ENCODE measurements at regions not wholly inside any gene's neighbourhood (a gene's known extent, or its start where the extent isn't known, plus 50 kb on each side); places are given as distances from the start of the nearest gene placed in this dataset.

DNA sequence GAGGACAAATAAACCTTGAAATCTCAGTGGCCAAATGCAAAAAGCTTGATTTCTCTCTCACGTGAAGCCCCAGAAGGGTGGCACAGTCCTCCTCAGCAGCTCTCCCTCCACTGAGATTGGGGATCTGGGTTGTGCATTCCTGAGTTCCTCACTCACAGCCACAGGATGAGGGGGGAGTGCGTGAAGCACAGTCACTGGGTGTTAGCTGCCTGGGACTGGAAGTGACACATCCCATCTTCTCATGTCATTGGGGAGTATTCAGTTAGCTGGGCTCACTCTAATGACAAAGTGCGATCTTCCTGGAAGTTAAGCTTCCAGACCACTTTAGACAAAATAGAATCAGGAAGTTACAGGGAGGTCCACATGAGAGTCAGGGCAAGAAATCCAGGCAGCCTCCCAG, 192.2 kb upstream of the LRFN2 start:
- Histone ChIP-seq H3K36me3 (ENCODE audit: low read depth) (no peaks in the 10 kb centered on the region), H2AFZ (no peak overlapping the region), H3K27me3 (ENCODE audit: insufficient read depth, low read depth) (peaks cover 25% of the 10 kb centered on the region), H3K9me3 (ENCODE audit: insufficient read depth, low read depth) (no peaks in the 10 kb centered on the region), H4K20me1 (ENCODE audit: insufficient read depth) (no peaks in the 10 kb centered on the region), H3K27ac (no peak overlapping the region), H3F3A (ENCODE audit: insufficient read depth, low read depth) (no peaks in the 10 kb centered on the region), H3K4me3 (no peak overlapping the region), H3K79me2 (ENCODE audit: low read depth) (no peaks in the 10 kb centered on the region), H3K9me2 (ENCODE audit: insufficient read depth) (no peaks in the 10 kb centered on the region), H3K4me2 (no peak overlapping the region), H3K4me1 (replicated peaks; ENCODE audit: insufficient read depth) (no peaks in the 10 kb centered on the region)
- ChIA-PET POLR2A (ENCODE audit: unreplicated experiment) (no interaction called here), CTCF (no interaction called here)
- DNase-seq = no peak
- TF ChIP-seq, protein P1, sequence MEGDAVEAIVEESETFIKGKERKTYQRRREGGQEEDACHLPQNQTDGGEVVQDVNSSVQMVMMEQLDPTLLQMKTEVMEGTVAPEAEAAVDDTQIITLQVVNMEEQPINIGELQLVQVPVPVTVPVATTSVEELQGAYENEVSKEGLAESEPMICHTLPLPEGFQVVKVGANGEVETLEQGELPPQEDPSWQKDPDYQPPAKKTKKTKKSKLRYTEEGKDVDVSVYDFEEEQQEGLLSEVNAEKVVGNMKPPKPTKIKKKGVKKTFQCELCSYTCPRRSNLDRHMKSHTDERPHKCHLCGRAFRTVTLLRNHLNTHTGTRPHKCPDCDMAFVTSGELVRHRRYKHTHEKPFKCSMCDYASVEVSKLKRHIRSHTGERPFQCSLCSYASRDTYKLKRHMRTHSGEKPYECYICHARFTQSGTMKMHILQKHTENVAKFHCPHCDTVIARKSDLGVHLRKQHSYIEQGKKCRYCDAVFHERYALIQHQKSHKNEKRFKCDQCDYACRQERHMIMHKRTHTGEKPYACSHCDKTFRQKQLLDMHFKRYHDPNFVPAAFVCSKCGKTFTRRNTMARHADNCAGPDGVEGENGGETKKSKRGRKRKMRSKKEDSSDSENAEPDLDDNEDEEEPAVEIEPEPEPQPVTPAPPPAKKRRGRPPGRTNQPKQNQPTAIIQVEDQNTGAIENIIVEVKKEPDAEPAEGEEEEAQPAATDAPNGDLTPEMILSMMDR (conservative IDR thresholded peaks at IDR 0.05) = no peak
- TF ChIP-seq EZH2 (IDR thresholded peaks at IDR 0.05; ENCODE audit: low read depth) = no peak
- intact Hi-C loops (cut with micrococcal nuclease; ENCODE audit: unreplicated experiment) = no loop called here
- BruUV-seq (replicated peaks) = no TSS peak

- Histone ChIP-seq H3K4me1 (replicated peaks; ENCODE audit: insufficient read depth) (no peaks in the 10 kb centered on the region), H3K9me2 (ENCODE audit: insufficient read depth) (no peaks in the 10 kb centered on the region), H3F3A (ENCODE audit: insufficient read depth, low read depth) (no peaks in the 10 kb centered on the region), H3K27ac (no peak overlapping the region), H2AFZ (no peak overlapping the region), H3K4me3 (no peak overlapping the region), H3K4me2 (no peak overlapping the region), H3K36me3 (ENCODE audit: low read depth) (no peaks in the 10 kb centered on the region), H4K20me1 (ENCODE audit: insufficient read depth) (no peaks in the 10 kb centered on the region), H3K79me2 (ENCODE audit: low read depth) (no peaks in the 10 kb centered on the region), H3K27me3 (ENCODE audit: insufficient read depth, low read depth) (peaks cover 25% of the 10 kb centered on the region), H3K9me3 (ENCODE audit: insufficient read depth, low read depth) (no peaks in the 10 kb centered on the region)
- ChIA-PET POLR2A (ENCODE audit: unreplicated experiment) (no interaction called here), CTCF (no interaction called here)
- no peak for TF ChIP-seq EZH2 (IDR thresholded peaks at IDR 0.05; ENCODE audit: low read depth)
- no peak for DNase-seq
- intact Hi-C loops (cut with micrococcal nuclease; ENCODE audit: unreplicated experiment) = no loop called here
- BruUV-seq (replicated peaks) = no TSS peak
These were observed 191.8 kb upstream of the LRFN2 start for GRCh38 chr6:40778918-40779317.

- no peak for TF ChIP-seq EZH2 (IDR thresholded peaks at IDR 0.05; ENCODE audit: low read depth)
- BruUV-seq (replicated peaks) = no TSS peak
- H2AFZ ChIP-seq = no peak overlapping the region
- H3K27ac ChIP-seq = no peak overlapping the region
- H3K4me3 ChIP-seq = no peak overlapping the region
- ChIA-PET POLR2A (ENCODE audit: unreplicated experiment) (no interaction called here), CTCF (no interaction called here)
- no peaks in the 10 kb centered on the region for H3K9me3 ChIP-seq (ENCODE audit: insufficient read depth, low read depth)
- no peaks in the 10 kb centered on the region for H3K79me2 ChIP-seq (ENCODE audit: low read depth)
- H3K9me2 ChIP-seq (ENCODE audit: insufficient read depth) = no peaks in the 10 kb centered on the region
- H3F3A ChIP-seq (ENCODE audit: insufficient read depth, low read depth) = no peaks in the 10 kb centered on the region
- no peak for DNase-seq
- H3K27me3 ChIP-seq (ENCODE audit: insufficient read depth, low read depth) = peaks cover 25% of the 10 kb centered on the region
- no peaks in the 10 kb centered on the region for H3K4me1 ChIP-seq (replicated peaks; ENCODE audit: insufficient read depth)
- intact Hi-C loops (cut with micrococcal nuclease; ENCODE audit: unreplicated experiment) = no loop called here
- H4K20me1 ChIP-seq (ENCODE audit: insufficient read depth) = no peaks in the 10 kb centered on the region
- no peaks in the 10 kb centered on the region for H3K36me3 ChIP-seq (ENCODE audit: low read depth)
- no peak overlapping the region for H3K4me2 ChIP-seq
These were observed 191.0 kb upstream of the LRFN2 start for GRCh38 chr6:40778196-40778595.

DNA sequence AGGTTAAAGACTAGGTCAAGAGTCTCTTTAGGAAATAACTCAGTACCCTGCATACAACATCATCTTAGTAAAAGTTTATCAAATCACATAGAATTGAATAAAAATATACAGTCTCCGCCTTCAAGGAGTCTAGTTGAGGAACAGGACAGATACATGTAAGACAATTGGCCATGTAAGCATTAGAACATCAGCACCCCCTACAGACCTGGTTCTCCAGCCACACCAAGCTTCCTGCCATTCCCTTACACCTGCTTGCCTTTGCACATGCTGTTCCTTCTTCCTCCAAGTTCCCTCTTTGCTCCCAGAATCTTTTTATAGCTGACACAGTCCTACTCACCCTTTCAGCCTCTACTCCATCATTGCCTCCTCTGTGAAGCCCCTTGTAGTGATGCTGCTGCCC, 187.8 kb upstream of the LRFN2 start:
- TF ChIP-seq, protein P1 (conservative IDR thresholded peaks at IDR 0.05) = no peak
- TF ChIP-seq EZH2 (IDR thresholded peaks at IDR 0.05; ENCODE audit: low read depth) = no peak
- no TSS peak for BruUV-seq (replicated peaks)
- no peaks in the 10 kb centered on the region for H3K79me2 ChIP-seq (ENCODE audit: low read depth)
- no peaks in the 10 kb centered on the region for H3F3A ChIP-seq (ENCODE audit: insufficient read depth, low read depth)
- ChIA-PET POLR2A (ENCODE audit: unreplicated experiment) (no interaction called here), CTCF (no interaction called here)
- H3K27me3 ChIP-seq (ENCODE audit: insufficient read depth, low read depth) = peaks cover 25% of the 10 kb centered on the region; the same call in 1 of the 2 replicates
- no peaks in the 10 kb centered on the region for H3K9me2 ChIP-seq (ENCODE audit: insufficient read depth)
- no peaks in the 10 kb centered on the region for H3K36me3 ChIP-seq (ENCODE audit: low read depth)
- H4K20me1 ChIP-seq (ENCODE audit: insufficient read depth) = no peaks in the 10 kb centered on the region
- DNase-seq = no peak
- no peaks in the 10 kb centered on the region for H3K9me3 ChIP-seq (ENCODE audit: insufficient read depth, low read depth)
- no peak overlapping the region for H3K4me3 ChIP-seq
- intact Hi-C loops (cut with micrococcal nuclease; ENCODE audit: unreplicated experiment) = no loop called here
- no peak overlapping the region for H3K27ac ChIP-seq
- no peak overlapping the region for H3K4me2 ChIP-seq
- H3K4me1 ChIP-seq (replicated peaks; ENCODE audit: insufficient read depth) = no peaks in the 10 kb centered on the region
- no peak overlapping the region for H2AFZ ChIP-seq

Measured in PC-9 (cell line).